OCI-M2 (cell line): ENCODE measurements at regions not wholly inside any gene's neighbourhood (a gene's known extent, or its start where the extent isn't known, plus 50 kb on each side); places are given as distances from the start of the nearest gene placed in this dataset.
"Not testable (repeated sequence)": the region's sequence is repeated elsewhere in the genome, so short reads cannot be mapped to it uniquely, and the experiment has no call there.

Experiments used
- DNase-seq: peaks from one replicate; lab custom pipeline; 2025; ENCODE audit not compliant: unreplicated experiment; lab: John Stamatoyannopoulos, UW

GRCh38 chr9:115397591-115398312 is 279.8 kb upstream of the TNC start:
- no peak for DNase-seq

- no peak for DNase-seq
These were observed 280.3 kb upstream of the TNC start for GRCh38 chr9:115398313-115398650.

- no peak for DNase-seq
These were observed 281.0 kb upstream of the TNC start for GRCh38 chr9:115398996-115399395.

GRCh38 chr9:115400796-115401195 is 282.8 kb upstream of the TNC start:
- DNase-seq: no peak

- DNase-seq: no peak
These were observed 283.9 kb upstream of the TNC start for GRCh38 chr9:115401756-115402327.

- DNase-seq: no peak
These were observed 285.8 kb upstream of the TNC start for GRCh38 chr9:115403753-115404152.

GRCh38 chr9:115404311-115404710 is 286.4 kb upstream of the TNC start:
- no peak for DNase-seq

GRCh38 chr9:115411516-115411915 is 293.6 kb upstream of the TNC start:
- DNase-seq: no peak

- DNase-seq: no peak
These were observed 294.1 kb upstream of the TNC start for GRCh38 chr9:115411993-115412452.

GRCh38 chr9:115412656-115413055 is 294.7 kb upstream of the TNC start:
- DNase-seq: no peak

- no peak for DNase-seq
These were observed 295.3 kb upstream of the TNC start for GRCh38 chr9:115413304-115413703.

- no peak for DNase-seq
These were observed 295.9 kb upstream of the TNC start for GRCh38 chr9:115413766-115414382.

- no peak for DNase-seq
These were observed 296.6 kb upstream of the TNC start for GRCh38 chr9:115414561-115414960.

GRCh38 chr9:115415450-115415849 is 297.5 kb upstream of the TNC start:
- DNase-seq: no peak

- no peak for DNase-seq
These were observed 298.3 kb upstream of the TNC start for GRCh38 chr9:115416299-115416698.

- not testable (repeated sequence) for DNase-seq
These were observed 300.2 kb upstream of the TNC start for GRCh38 chr9:115418181-115418580.

- DNase-seq: no peak
These were observed 305.0 kb upstream of the TNC start for GRCh38 chr9:115422932-115423440.

GRCh38 chr9:115423646-115424045 is 305.7 kb upstream of the TNC start:
- no peak for DNase-seq

GRCh38 chr9:115425601-115426000 is 307.6 kb upstream of the TNC start:
- no peak for DNase-seq

- DNase-seq: no peak
These were observed 319.5 kb upstream of the TNC start for GRCh38 chr9:115437418-115437817.

- DNase-seq: no peak
These were observed 321.7 kb upstream of the TNC start for GRCh38 chr9:115439641-115440040.

- no peak for DNase-seq
These were observed 324.1 kb upstream of the TNC start for GRCh38 chr9:115442054-115442453.
